ENCODE measurements at regions not wholly inside any gene's neighbourhood (a gene's known extent, or its start where the extent isn't known, plus 50 kb on each side); places are given as distances from the start of the nearest gene placed in this dataset.

- TF ChIP-seq, protein P1, sequence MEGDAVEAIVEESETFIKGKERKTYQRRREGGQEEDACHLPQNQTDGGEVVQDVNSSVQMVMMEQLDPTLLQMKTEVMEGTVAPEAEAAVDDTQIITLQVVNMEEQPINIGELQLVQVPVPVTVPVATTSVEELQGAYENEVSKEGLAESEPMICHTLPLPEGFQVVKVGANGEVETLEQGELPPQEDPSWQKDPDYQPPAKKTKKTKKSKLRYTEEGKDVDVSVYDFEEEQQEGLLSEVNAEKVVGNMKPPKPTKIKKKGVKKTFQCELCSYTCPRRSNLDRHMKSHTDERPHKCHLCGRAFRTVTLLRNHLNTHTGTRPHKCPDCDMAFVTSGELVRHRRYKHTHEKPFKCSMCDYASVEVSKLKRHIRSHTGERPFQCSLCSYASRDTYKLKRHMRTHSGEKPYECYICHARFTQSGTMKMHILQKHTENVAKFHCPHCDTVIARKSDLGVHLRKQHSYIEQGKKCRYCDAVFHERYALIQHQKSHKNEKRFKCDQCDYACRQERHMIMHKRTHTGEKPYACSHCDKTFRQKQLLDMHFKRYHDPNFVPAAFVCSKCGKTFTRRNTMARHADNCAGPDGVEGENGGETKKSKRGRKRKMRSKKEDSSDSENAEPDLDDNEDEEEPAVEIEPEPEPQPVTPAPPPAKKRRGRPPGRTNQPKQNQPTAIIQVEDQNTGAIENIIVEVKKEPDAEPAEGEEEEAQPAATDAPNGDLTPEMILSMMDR (conservative IDR thresholded peaks at IDR 0.05 in 1 of 2, IDR thresholded peaks at IDR 0.05 in 1 of 2; ENCODE audit: low read depth in 1 of 2, low read length in 2 of 2): no peak
- TF ChIP-seq EZH2 (IDR thresholded peaks at IDR 0.05; ENCODE audit: low read length, missing control alignments): no peak
These were observed 560.7 kb downstream of the ZNF608 start for GRCh38 chr5:124185716-124186115.

Data from fibroblast of lung (primary cell).